ENCODE measurements at regions not wholly inside any gene's neighbourhood (a gene's known extent, or its start where the extent isn't known, plus 50 kb on each side); places are given as distances from the start of the nearest gene placed in this dataset.

- TF ChIP-seq REST (tag by site-specific recombination; IDR thresholded peaks at IDR 0.05) (no peak), ZBTB6 (tag by site-specific recombination; IDR thresholded peaks at IDR 0.05) (no peak), ZNF544 (tag by site-specific recombination; IDR thresholded peaks at IDR 0.05) (no peak), CTCF (tag by site-specific recombination; IDR thresholded peaks at IDR 0.05) (no peak), ATF2 (tag by site-specific recombination; IDR thresholded peaks at IDR 0.05; ENCODE audit: low read depth) (no peak), ZNF391 (tag by site-specific recombination; IDR thresholded peaks at IDR 0.05; ENCODE audit: borderline replicate concordance, low read depth) (no peak)
Observed at GRCh38 chr18:7303316-7304060, 72.6 kb downstream of the LRRC30 start.

All from HEK293 (cell line).